ENCODE measurements at regions not wholly inside any gene's neighbourhood (a gene's known extent, or its start where the extent isn't known, plus 50 kb on each side); places are given as distances from the start of the nearest gene placed in this dataset.
A peak's percentile ranks its signal among the peaks of the same experiment; 100 is the strongest.

- no peak for DNase-seq
These were observed 1127.8 kb upstream of the PRKX start for GRCh38 chrX:4841216-4841745.

- no peak for DNase-seq
These were observed 1118.1 kb upstream of the PRKX start for GRCh38 chrX:4831574-4831973.

GRCh38 chrX:4830880-4831557 is 1117.6 kb upstream of the PRKX start:
- DNase-seq: no peak

GRCh38 chrX:4825550-4825949 is 1112.1 kb upstream of the PRKX start:
- no peak for DNase-seq

GRCh38 chrX:4809571-4809970 is 1096.1 kb upstream of the PRKX start:
- DNase-seq: no peak

- no peak for DNase-seq
These were observed 1092.1 kb upstream of the PRKX start for GRCh38 chrX:4805502-4805901.

- DNase-seq: no peak
These were observed 1087.3 kb upstream of the PRKX start for GRCh38 chrX:4800756-4801155.

GRCh38 chrX:4787971-4788370 is 1074.5 kb upstream of the PRKX start:
- DNase-seq: no peak

GRCh38 chrX:4764888-4765287 is 1051.4 kb upstream of the PRKX start:
- DNase-seq: no peak

- DNase-seq: no peak
These were observed 1048.7 kb upstream of the PRKX start for GRCh38 chrX:4762196-4762595.

GRCh38 chrX:4754878-4755604 is 1041.6 kb upstream of the PRKX start:
- DNase-seq: no peak

GRCh38 chrX:4741024-4741423 is 1027.6 kb upstream of the PRKX start:
- no peak for DNase-seq

- no peak for DNase-seq
These were observed 1021.9 kb upstream of the PRKX start for GRCh38 chrX:4735299-4735698.

GRCh38 chrX:4710618-4711433 is 997.4 kb upstream of the PRKX start:
- DNase-seq: peak; percentile 4

GRCh38 chrX:4708970-4709760 is 995.7 kb upstream of the PRKX start:
- DNase-seq: no peak

GRCh38 chrX:4706961-4707360 is 993.5 kb upstream of the PRKX start:
- DNase-seq: no peak

- no peak for DNase-seq
These were observed 977.1 kb upstream of the PRKX start for GRCh38 chrX:4690521-4690920.

- no peak for DNase-seq
These were observed 969.2 kb upstream of the PRKX start for GRCh38 chrX:4682636-4683035.

GRCh38 chrX:4675686-4676300 is 962.3 kb upstream of the PRKX start:
- no peak for DNase-seq

- no peak for DNase-seq
These were observed 960.8 kb upstream of the PRKX start for GRCh38 chrX:4674028-4674782.

GRCh38 chrX:4671344-4671743 is 957.9 kb upstream of the PRKX start:
- DNase-seq: no peak

GRCh38 chrX:4670606-4671005 is 957.2 kb upstream of the PRKX start:
- DNase-seq: no peak

All from activated CD4-positive, alpha-beta T cell treated with anti-CD3 and anti-CD28 coated beads, Interleukin-10, Interleukin-2, amounts not matched to agents 100 ng/mL and 50 ng/mL, durations not matched to agents 16 hours and 8 hours (primary cell).